HCT116 (cell line): ENCODE measurements at regions not wholly inside any gene's neighbourhood (a gene's known extent, or its start where the extent isn't known, plus 50 kb on each side); places are given as distances from the start of the nearest gene placed in this dataset.

ENCODE experiments used
- ATAC-seq: fragments of 200-7000 bp; cut with Tn5 transposase; 2 replicates; pipeline ENCODE4 v1.9.1; 2020; ENCODE audit warnings: mild to moderate bottlenecking, moderate library complexity
- BruUV-seq: library from RNA; stranded (reverse); fragments of 400-500 nt; replicated peaks from 2 replicates; lab custom pipeline; 2021; lab: Mats Ljungman, UMichigan
- CTCF ChIA-PET: fragments of 300-600 bp; sonication (Branson Sonifier 250); formaldehyde crosslinking; loops from one replicate; lab custom pipeline; 2021; ENCODE audit warnings: antibody characterized with exemption; lab: Charles Lee
- POLR2A ChIA-PET: fragments of 300-600, 350-600 bp; sonication (Branson Sonifier 250); formaldehyde crosslinking; loops from one replicate; lab custom pipeline; 2021; ENCODE audit warnings: antibody characterized with exemption; lab: Charles Lee
- RAD21 ChIA-PET, 2 experiments: fragments of 300-600 bp; sonication (Branson Sonifier 250); formaldehyde crosslinking; loops; one replicate each; lab custom pipeline; 2023; ENCODE audit warnings: low total read pairs in 2 of 2; ENCODE audit not compliant: uncharacterized antibody in 2 of 2, unreplicated experiment in 2 of 2, low non-redundant PET in 1 of 2; lab: Charles Lee
- DNase-seq: peaks from one replicate; pipeline ENCODE4 v3.0.0-alpha.2; 2010; ENCODE audit warnings: low read depth, low spot score
- H2AFZ ChIP-seq: fragments of 200-600 bp; shearing (Covaris generic), sonication (generic); 2 replicates; pipeline ENCODE4 v1.6.1; 2017; ENCODE audit warnings: low read depth, mixed run types, mixed read lengths, antibody characterized with exemption, low read length; ENCODE audit not compliant: poor library complexity, severe bottlenecking
- H3K27ac ChIP-seq: 2 replicates; pipeline ENCODE4 v1.5.1; 2012; ENCODE audit warnings: low read depth, low read length
- H3K27me3 ChIP-seq: fragments of 200-600 bp; sonication (generic); 2 replicates; pipeline ENCODE4 v1.6.1; 2016; ENCODE audit warnings: mixed run types, low read length, mixed read lengths; ENCODE audit not compliant: insufficient read depth
- H3K36me3 ChIP-seq, 2 experiments: fragments of 200-500 bp in 1 of 2; fragments of 200-600 bp in 1 of 2; sonication (Bioruptor generic) in 1 of 2; sonication (generic) in 1 of 2; 2 replicates each; pipeline versions ENCODE4 v1.5.1 to v1.6.1; 2014 to 2016; ENCODE audit warnings: low read length in 2 of 2, inconsistent platforms in 1 of 2, mixed read lengths in 1 of 2, mixed run types in 1 of 2; ENCODE audit not compliant: insufficient read depth in 2 of 2, control insufficient read depth in 1 of 2
- H3K4me1 ChIP-seq, 2 experiments: fragments of 200-600 bp in 1 of 2; sonication (generic) in 1 of 2; 2 replicates each; pipeline versions ENCODE4 v1.5.1 to v1.6.1; 2012 to 2017; ENCODE audit warnings: low read length in 2 of 2, inconsistent platforms in 1 of 2, mild to moderate bottlenecking in 1 of 2, mixed read lengths in 1 of 2, mixed run types in 1 of 2, moderate library complexity in 1 of 2; ENCODE audit not compliant: insufficient read depth in 2 of 2, control insufficient read depth in 1 of 2
- H3K4me2 ChIP-seq: fragments of 200-600 bp; sonication (generic); 2 replicates; pipeline ENCODE4 v1.6.1; 2017; ENCODE audit warnings: mixed run types, low read length, mixed read lengths
- H3K4me3 ChIP-seq, 2 experiments: fragments of 200-600 bp in 1 of 2; sonication (generic) in 1 of 2; replicated peaks in 1 of 2; 2 replicates each; pipeline ENCODE4 v1.5.1; 2011 to 2016; ENCODE audit warnings: low read length in 2 of 2, control low read depth in 1 of 2, low read depth in 1 of 2, mild to moderate bottlenecking in 1 of 2, mixed read lengths in 1 of 2, mixed run types in 1 of 2
- H3K79me2 ChIP-seq: fragments of 200-600 bp; sonication (generic); 2 replicates; pipeline ENCODE4 v1.6.1; 2017; ENCODE audit warnings: mild to moderate bottlenecking, mixed run types, low read length, moderate library complexity, mixed read lengths; ENCODE audit not compliant: insufficient read depth
- H3K9ac ChIP-seq: fragments of 200-600 bp; sonication (generic); 2 replicates; pipeline ENCODE4 v1.6.1; 2016; ENCODE audit warnings: low read length, mixed read lengths
- H3K9me2 ChIP-seq: fragments of 200-600 bp; sonication (generic), shearing (Covaris generic); 2 replicates; pipeline ENCODE4 v1.6.1; 2017; ENCODE audit warnings: mixed run types, mild to moderate bottlenecking, moderate library complexity; ENCODE audit not compliant: insufficient read depth
- H3K9me3 ChIP-seq, 2 experiments: fragments of 200-500 bp in 1 of 2; fragments of 200-600 bp in 1 of 2; sonication (Bioruptor generic) in 1 of 2; sonication (generic) in 1 of 2; 2 replicates each; pipeline ENCODE4 v1.6.1; 2014 to 2017; ENCODE audit warnings: low read length in 2 of 2, mixed read lengths in 2 of 2, inconsistent platforms in 1 of 2, low read depth in 1 of 2, mild to moderate bottlenecking in 1 of 2, mixed run types in 1 of 2, moderate library complexity in 1 of 2; ENCODE audit not compliant: control insufficient read depth in 1 of 2, insufficient read depth in 1 of 2
- H4K20me1 ChIP-seq: fragments of 200-600 bp; sonication (generic), shearing (Covaris generic); 2 replicates; pipeline ENCODE4 v1.6.1; 2017; ENCODE audit warnings: mixed run types, mild to moderate bottlenecking, moderate library complexity; ENCODE audit not compliant: insufficient read depth
- ATF3 ChIP-seq: IDR thresholded peaks from 2 replicates; pipeline ENCODE4 v1.6.1; 2012
- CBX3 ChIP-seq: IDR thresholded peaks from 2 replicates; pipeline ENCODE4 v1.6.1; 2012; ENCODE audit warnings: low read depth
- CEBPB ChIP-seq: IDR thresholded peaks from 2 replicates; pipeline ENCODE4 v1.6.1; 2012; ENCODE audit warnings: low read depth
- CTCF ChIP-seq, 3 experiments: fragments of 200-600 bp in 1 of 3; sonication (generic) in 1 of 3; IDR thresholded peaks in 2 of 3; conservative IDR thresholded peaks in 1 of 3; 2 replicates each; pipeline ENCODE4 v1.5.1; 2012 to 2017; ENCODE audit warnings: low read depth in 2 of 3, low read length in 2 of 3, antibody characterized with exemption in 1 of 3, borderline replicate concordance in 1 of 3, control low read depth in 1 of 3, mild to moderate bottlenecking in 1 of 3, mixed read lengths in 1 of 3, mixed run types in 1 of 3, moderate library complexity in 1 of 3; ENCODE audit not compliant: insufficient read depth in 1 of 3
- EGR1 ChIP-seq: IDR thresholded peaks from 2 replicates; pipeline ENCODE4 v1.6.1; 2012; ENCODE audit warnings: low read depth
- EZH2phosphoT487 ChIP-seq: fragments of 200-600 bp; IDR thresholded peaks from 2 replicates; pipeline ENCODE4 v1.6.1; 2018; ENCODE audit warnings: antibody characterized with exemption, borderline replicate concordance
- POLR2AphosphoS5 ChIP-seq: IDR thresholded peaks from 2 replicates; pipeline ENCODE4 v1.6.1; 2011; ENCODE audit warnings: mild to moderate bottlenecking, low read depth, low read length, moderate library complexity
- RAD21 ChIP-seq: IDR thresholded peaks from 2 replicates; pipeline ENCODE4 v1.6.1; 2012; ENCODE audit warnings: low read depth, mild to moderate bottlenecking
- SIN3A ChIP-seq: IDR thresholded peaks from 2 replicates; pipeline ENCODE4 v1.6.1; 2012; ENCODE audit warnings: low read depth
- SRF ChIP-seq: IDR thresholded peaks from 2 replicates; pipeline ENCODE4 v1.6.1; 2012; ENCODE audit warnings: low read depth
- TCF7L2 ChIP-seq: IDR thresholded peaks from 2 replicates; pipeline ENCODE4 v1.7.0; 2011; ENCODE audit warnings: borderline replicate concordance, inconsistent platforms; ENCODE audit not compliant: insufficient read depth, insufficient read length; ENCODE audit errors: extremely low read depth
- YY1 ChIP-seq: IDR thresholded peaks from 2 replicates; pipeline ENCODE4 v1.6.1; 2011; ENCODE audit warnings: low read length, low read depth, moderate library complexity, mild to moderate bottlenecking; ENCODE audit not compliant: insufficient replicate concordance; ENCODE audit errors: extremely low read depth
- ZFX ChIP-seq: fragments of 450-650 bp; IDR thresholded peaks from 2 replicates; pipeline ENCODE4 v1.6.1; 2017
- ZNF274 ChIP-seq: fragments of 200-500 bp; sonication (Bioruptor generic); IDR thresholded peaks from 2 replicates; pipeline ENCODE4 v1.6.1; 2014; ENCODE audit warnings: mild to moderate bottlenecking, low read depth, low read length, inconsistent platforms
- intact Hi-C: fragments of 100-400 bp; cut with micrococcal nuclease; formaldehyde crosslinking; loops from 2 replicates; pipeline ENCODE4 v1.10.0; 2022
- TF ChIP-seq, protein P1 (sequence below): IDR thresholded peaks from 2 replicates; pipeline ENCODE4 v1.6.1; 2012

DNA sequence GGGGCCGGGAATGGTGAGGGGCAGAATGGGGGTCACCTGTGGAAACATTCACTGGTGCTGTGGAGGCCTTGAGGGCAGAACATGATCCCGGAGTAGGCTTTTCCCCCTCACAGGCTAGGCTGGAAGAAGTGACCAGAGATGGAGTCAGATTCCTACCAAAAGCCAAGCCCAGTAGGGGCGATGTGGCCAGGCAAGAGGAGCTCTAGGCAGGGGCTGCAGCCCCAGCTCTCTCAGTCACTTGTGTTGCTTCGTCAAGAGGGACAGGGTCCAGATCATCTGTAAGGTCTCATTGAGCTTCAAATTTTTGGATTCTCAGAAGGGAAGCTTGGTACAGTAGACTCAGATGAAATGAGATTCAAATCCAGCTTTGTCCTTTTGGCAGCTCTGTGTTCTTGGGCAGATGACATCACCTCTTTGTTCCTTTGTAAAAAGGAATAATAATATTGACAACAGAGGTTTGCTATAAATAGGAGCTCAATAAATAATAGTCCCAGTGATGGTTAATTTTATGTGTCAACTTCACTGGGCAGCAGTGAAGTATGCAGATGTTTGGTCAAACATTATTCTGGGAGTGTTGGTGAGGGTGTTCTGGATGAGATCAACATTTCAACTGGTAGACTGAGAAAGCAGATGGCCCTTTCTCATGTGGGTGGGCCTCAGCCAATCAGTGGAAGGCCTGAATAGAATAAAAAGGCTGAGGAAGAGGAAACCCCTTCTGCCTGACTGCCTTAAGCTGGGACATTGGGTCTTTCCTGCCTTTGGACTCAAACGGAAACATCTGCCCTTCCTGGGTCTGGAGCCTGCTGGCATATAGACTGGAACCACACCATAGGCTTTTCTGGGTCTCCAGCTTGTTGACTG is 324.7 kb upstream of the USP24 start:
- ChIA-PET POLR2A (interaction anchor here (0.5 kb wide), 1 partner anchor 328 kb away, joined by 3 read pairs; no protein-coding TSS in a partner anchor), RAD21 (no interaction called here), CTCF (no interaction called here)
- Histone ChIP-seq H3K4me2 (no peak overlapping the region), H3K9me3 (no peaks in the 10 kb centered on the region), H3K9ac (no peak overlapping the region), H3K9me2 (no peaks in the 10 kb centered on the region), H3K36me3 (no peaks in the 10 kb centered on the region), H3K27ac (no peak overlapping the region), H3K79me2 (no peaks in the 10 kb centered on the region), H3K27me3 (no peaks in the 10 kb centered on the region), H3K4me1 (no peaks in the 10 kb centered on the region), H4K20me1 (no peaks in the 10 kb centered on the region), H3K4me3 (no peak overlapping the region), H2AFZ (no peak overlapping the region)
- DNase-seq (no peak), ATAC-seq (no peak)
- TF ChIP-seq EGR1 = no peak
- TF ChIP-seq CEBPB = no peak
- TF ChIP-seq ZNF274 = no peak
- TF ChIP-seq CBX3 = no peak
- no peak for TF ChIP-seq ZFX
- TF ChIP-seq RAD21 = no peak
- no peak for TF ChIP-seq POLR2AphosphoS5
- no peak for TF ChIP-seq ATF3
- TF ChIP-seq, protein P1, sequence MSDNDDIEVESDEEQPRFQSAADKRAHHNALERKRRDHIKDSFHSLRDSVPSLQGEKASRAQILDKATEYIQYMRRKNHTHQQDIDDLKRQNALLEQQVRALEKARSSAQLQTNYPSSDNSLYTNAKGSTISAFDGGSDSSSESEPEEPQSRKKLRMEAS = no peak
- TF ChIP-seq EZH2phosphoT487 = no peak
- TF ChIP-seq SRF = no peak
- TF ChIP-seq CTCF (IDR thresholded peaks at IDR 0.05 in 2 of 3, conservative IDR thresholded peaks at IDR 0.05 in 1 of 3; ENCODE audit: borderline replicate concordance in 1 of 3, insufficient read depth in 1 of 3, low read depth in 2 of 3, low read length in 2 of 3) = no peak
- TF ChIP-seq YY1 = no peak
- no peak for TF ChIP-seq SIN3A
- TF ChIP-seq TCF7L2 = no peak
- no TSS peak for BruUV-seq
- intact Hi-C loops = no loop called here
